PC-9 (cell line): ENCODE measurements at regions not wholly inside any gene's neighbourhood (a gene's known extent, or its start where the extent isn't known, plus 50 kb on each side); places are given as distances from the start of the nearest gene placed in this dataset.

Experiments
- BruUV-seq: library from RNA; stranded (reverse); fragments of 400-500 nt; replicated peaks from 2 replicates; lab custom pipeline; 2021; lab: Mats Ljungman, UMichigan
- CTCF ChIA-PET: fragments of 300-600 bp; sonication (Branson Sonifier 250); formaldehyde crosslinking; loops from one replicate; lab custom pipeline; 2022; ENCODE audit warnings: antibody characterized with exemption; lab: Charles Lee
- POLR2A ChIA-PET: fragments of 300-600 bp; sonication (Branson Sonifier 250); formaldehyde crosslinking; loops from one replicate; lab custom pipeline; 2022; ENCODE audit warnings: antibody characterized with exemption; ENCODE audit not compliant: unreplicated experiment; lab: Charles Lee
- DNase-seq, 2 experiments: peaks; one replicate each; pipeline versions ENCODE4 v3.0.0 to v3.0.0-alpha.2; 2015 to 2022; ENCODE audit warnings: mixed read lengths in 1 of 2
- H2AFZ ChIP-seq: fragments of 200-600 bp; sonication (generic); 2 replicates; pipeline ENCODE4 v1.8.1; 2017; ENCODE audit warnings: antibody characterized with exemption
- H3F3A ChIP-seq: fragments of 200-600 bp; sonication (generic); 2 replicates; pipeline ENCODE4 v1.8.1; 2017; ENCODE audit warnings: antibody characterized with exemption, mild to moderate bottlenecking, low read depth; ENCODE audit not compliant: insufficient read depth
- H3K27ac ChIP-seq: fragments of 200-600 bp; sonication (generic); 2 replicates; pipeline ENCODE4 v1.6.1; 2016; ENCODE audit warnings: mixed run types
- H3K27me3 ChIP-seq: fragments of 200-600 bp; sonication (generic); 2 replicates; pipeline ENCODE4 v1.6.1; 2016; ENCODE audit warnings: low read depth, mixed run types; ENCODE audit not compliant: insufficient read depth
- H3K36me3 ChIP-seq: fragments of 200-600 bp; sonication (generic); 2 replicates; pipeline ENCODE4 v1.6.1; 2016; ENCODE audit warnings: low read depth, mixed run types
- H3K4me1 ChIP-seq: fragments of 200-600 bp; sonication (generic); replicated peaks from 2 replicates; pipeline ENCODE4 v1.6.1; 2016; ENCODE audit warnings: mixed run types; ENCODE audit not compliant: insufficient read depth
- H3K4me2 ChIP-seq: fragments of 200-600 bp; sonication (generic); 2 replicates; pipeline ENCODE4 v1.6.1; 2017; ENCODE audit warnings: mixed run types
- H3K4me3 ChIP-seq: fragments of 200-600 bp; sonication (generic); 2 replicates; pipeline ENCODE4 v1.6.1; 2016; ENCODE audit warnings: mixed run types
- H3K79me2 ChIP-seq: fragments of 200-600 bp; sonication (generic); 2 replicates; pipeline ENCODE4 v1.6.1; 2017; ENCODE audit warnings: low read depth, mixed run types
- H3K9me2 ChIP-seq: fragments of 200-600 bp; sonication (generic); 2 replicates; pipeline ENCODE4 v1.8.1; 2017; ENCODE audit warnings: mild to moderate bottlenecking; ENCODE audit not compliant: insufficient read depth
- H3K9me3 ChIP-seq: fragments of 200-600 bp; sonication (generic); 2 replicates; pipeline ENCODE4 v1.8.1; 2016; ENCODE audit warnings: low read depth; ENCODE audit not compliant: insufficient read depth
- H4K20me1 ChIP-seq: fragments of 200-600 bp; sonication (generic); 2 replicates; pipeline ENCODE4 v1.8.1; 2017; ENCODE audit not compliant: insufficient read depth
- CTCF ChIP-seq: fragments of 200-600 bp; sonication (generic); conservative IDR thresholded peaks from 2 replicates; pipeline ENCODE4 v1.6.1; 2017; ENCODE audit warnings: mixed run types, antibody characterized with exemption, mild to moderate bottlenecking, moderate library complexity
- EZH2 ChIP-seq: fragments of 200-600 bp; sonication (generic); IDR thresholded peaks from 2 replicates; pipeline ENCODE4 v1.8.0; 2017; ENCODE audit warnings: antibody characterized with exemption, low read depth
- intact Hi-C: fragments of 100-400 bp; cut with micrococcal nuclease; formaldehyde crosslinking; loops from one replicate; pipeline ENCODE4 v1.10.0; 2022; ENCODE audit not compliant: unreplicated experiment

GRCh38 chr13:48891586-48891985 lies 84.1 kb upstream of the FNDC3A start:
- TF ChIP-seq EZH2: no peak
- TF ChIP-seq CTCF: no peak
- POLR2A ChIA-PET: no interaction called here
- peak in 1 of 2 experiments; percentile 16 for DNase-seq
- Histone ChIP-seq H3K4me2 (no peak overlapping the region), H2AFZ (no peak overlapping the region), H3K9me3 (no peaks in the 10 kb centered on the region), H3K79me2 (no peaks in the 10 kb centered on the region), H4K20me1 (no peaks in the 10 kb centered on the region), H3K27me3 (no peaks in the 10 kb centered on the region), H3K27ac (no peak overlapping the region), H3K9me2 (no peaks in the 10 kb centered on the region), H3K4me3 (no peak overlapping the region), H3K36me3 (no peaks in the 10 kb centered on the region), H3F3A (no peaks in the 10 kb centered on the region), H3K4me1 (no peaks in the 10 kb centered on the region)
- BruUV-seq: no TSS peak
- intact Hi-C loops: no loop called here
- CTCF ChIA-PET: no interaction called here

- ChIA-PET CTCF (no interaction called here), POLR2A (no interaction called here)
- H3K36me3 ChIP-seq: no peaks in the 10 kb centered on the region
- H3K79me2 ChIP-seq: no peaks in the 10 kb centered on the region
- no peak overlapping the region for H3K4me2 ChIP-seq
- no peaks in the 10 kb centered on the region for H3K27me3 ChIP-seq
- no peak for TF ChIP-seq EZH2
- TF ChIP-seq CTCF: no peak
- H3K27ac ChIP-seq: no peak overlapping the region
- peak in 1 of 2 experiments; percentile 46 for DNase-seq
- H4K20me1 ChIP-seq: no peaks in the 10 kb centered on the region
- H3K4me1 ChIP-seq: no peaks in the 10 kb centered on the region
- no peaks in the 10 kb centered on the region for H3K9me2 ChIP-seq
- H3K9me3 ChIP-seq: no peaks in the 10 kb centered on the region
- intact Hi-C loops: no loop called here
- H3F3A ChIP-seq: no peaks in the 10 kb centered on the region
- no TSS peak for BruUV-seq
- no peak overlapping the region for H2AFZ ChIP-seq
- H3K4me3 ChIP-seq: no peak overlapping the region
Observed at GRCh38 chr13:48892053-48892687, 83.5 kb upstream of the FNDC3A start.

- Histone ChIP-seq H3K79me2 (no peaks in the 10 kb centered on the region), H4K20me1 (no peaks in the 10 kb centered on the region), H3K27me3 (no peaks in the 10 kb centered on the region), H3K36me3 (no peaks in the 10 kb centered on the region), H3K4me3 (no peak overlapping the region), H3K4me1 (no peaks in the 10 kb centered on the region), H3K4me2 (no peak overlapping the region), H2AFZ (no peak overlapping the region), H3K9me3 (no peaks in the 10 kb centered on the region), H3K9me2 (no peaks in the 10 kb centered on the region), H3F3A (no peaks in the 10 kb centered on the region), H3K27ac (no peak overlapping the region)
- intact Hi-C loops: no loop called here
- TF ChIP-seq EZH2 (no peak), CTCF (no peak)
- no peak for DNase-seq
- no TSS peak for BruUV-seq
- CTCF ChIA-PET: no interaction called here
- POLR2A ChIA-PET: no interaction called here
Observed at GRCh38 chr13:48892688-48893075, 83.0 kb upstream of the FNDC3A start.
